Activated T-helper 1 cell treated with anti-CD3 and anti-CD28 coated beads, Interleukin-12 subunit alpha, Interleukin-12 subunit beta, Interleukin-2, Interleukin-4 antibody, amounts not matched to agents 30 ng/mL and 10 ng/mL and 1 ng/mL, durations not matched to agents 14 hours and 24 hours and 36 hours (primary cell): ENCODE measurements at regions not wholly inside any gene's neighbourhood (a gene's known extent, or its start where the extent isn't known, plus 50 kb on each side); places are given as distances from the start of the nearest gene placed in this dataset.

Source experiments
- DNase-seq: peaks from one replicate; pipeline ENCODE4 v3.0.0; 2021; ENCODE audit warnings: low spot score
- H3K27ac Mint-ChIP-seq: one replicate; pipeline ENCODE4 v1.8.0; 2021; ENCODE audit warnings: mild to moderate bottlenecking, mixed read lengths
- H3K27me3 Mint-ChIP-seq: one replicate; pipeline ENCODE4 v1.8.0; 2022; ENCODE audit warnings: mild to moderate bottlenecking, moderate library complexity, mixed read lengths; ENCODE audit not compliant: insufficient read depth
- H3K36me3 Mint-ChIP-seq: one replicate; pipeline ENCODE4 v1.8.0; 2021; ENCODE audit warnings: low read depth, mixed read lengths
- H3K4me1 Mint-ChIP-seq: one replicate; pipeline ENCODE4 v1.8.0; 2021; ENCODE audit warnings: low read depth, mixed read lengths
- H3K4me3 Mint-ChIP-seq: one replicate; pipeline ENCODE4 v1.8.0; 2021; ENCODE audit warnings: mild to moderate bottlenecking, moderate library complexity, mixed read lengths
- H3K9me3 Mint-ChIP-seq: one replicate; pipeline ENCODE4 v1.8.0; 2021; ENCODE audit warnings: mixed read lengths
- intact Hi-C: fragments of 100-400 bp; cut with micrococcal nuclease; formaldehyde crosslinking; loops from one replicate; pipeline ENCODE4 v1.15.1; 2024

- no peaks in the 10 kb centered on the region for H3K4me1 Mint-ChIP-seq
- H3K27ac Mint-ChIP-seq: no peak overlapping the region
- H3K9me3 Mint-ChIP-seq: no peaks in the 10 kb centered on the region
- no peak overlapping the region for H3K4me3 Mint-ChIP-seq
- intact Hi-C loops: no loop called here
- no peaks in the 10 kb centered on the region for H3K36me3 Mint-ChIP-seq
- DNase-seq: no peak
- no peaks in the 10 kb centered on the region for H3K27me3 Mint-ChIP-seq
Measured at GRCh38 chr4:95728145-95728544, 111.7 kb upstream of the PDHA2 start.

- H3K4me1 Mint-ChIP-seq: no peaks in the 10 kb centered on the region
- H3K36me3 Mint-ChIP-seq: no peaks in the 10 kb centered on the region
- no peak overlapping the region for H3K27ac Mint-ChIP-seq
- H3K9me3 Mint-ChIP-seq: peaks cover 3% of the 10 kb centered on the region
- no peak overlapping the region for H3K4me3 Mint-ChIP-seq
- intact Hi-C loops: no loop called here
- no peak for DNase-seq
- no peaks in the 10 kb centered on the region for H3K27me3 Mint-ChIP-seq
Measured at GRCh38 chr4:95715830-95716229, 124.1 kb upstream of the PDHA2 start.

GRCh38 chr4:95714571-95714970 is 125.3 kb upstream of the PDHA2 start:
- peaks cover 3% of the 10 kb centered on the region for H3K9me3 Mint-ChIP-seq
- no peak overlapping the region for H3K27ac Mint-ChIP-seq
- H3K4me3 Mint-ChIP-seq: no peak overlapping the region
- H3K4me1 Mint-ChIP-seq: no peaks in the 10 kb centered on the region
- H3K27me3 Mint-ChIP-seq: no peaks in the 10 kb centered on the region
- H3K36me3 Mint-ChIP-seq: no peaks in the 10 kb centered on the region
- intact Hi-C loops: no loop called here
- no peak for DNase-seq

GRCh38 chr4:95705323-95705722 is 134.6 kb upstream of the PDHA2 start:
- Mint-ChIP-seq H3K27me3 (no peaks in the 10 kb centered on the region), H3K36me3 (no peaks in the 10 kb centered on the region), H3K27ac (no peak overlapping the region), H3K4me1 (no peaks in the 10 kb centered on the region), H3K4me3 (no peak overlapping the region), H3K9me3 (no peaks in the 10 kb centered on the region)
- intact Hi-C loops: no loop called here
- no peak for DNase-seq

- Mint-ChIP-seq H3K27me3 (no peaks in the 10 kb centered on the region), H3K27ac (no peak overlapping the region), H3K36me3 (no peaks in the 10 kb centered on the region), H3K9me3 (no peaks in the 10 kb centered on the region), H3K4me3 (no peak overlapping the region), H3K4me1 (no peaks in the 10 kb centered on the region)
- no peak for DNase-seq
- intact Hi-C loops: no loop called here
Measured at GRCh38 chr4:95701500-95702170, 138.3 kb upstream of the PDHA2 start.

- DNase-seq: no peak
- H3K4me1 Mint-ChIP-seq: no peaks in the 10 kb centered on the region
- H3K27me3 Mint-ChIP-seq: no peaks in the 10 kb centered on the region
- intact Hi-C loops: no loop called here
- H3K9me3 Mint-ChIP-seq: no peaks in the 10 kb centered on the region
- no peaks in the 10 kb centered on the region for H3K36me3 Mint-ChIP-seq
- no peak overlapping the region for H3K27ac Mint-ChIP-seq
- H3K4me3 Mint-ChIP-seq: no peak overlapping the region
Measured at GRCh38 chr4:95694411-95694810, 145.5 kb upstream of the PDHA2 start.

- Mint-ChIP-seq H3K36me3 (no peaks in the 10 kb centered on the region), H3K9me3 (no peaks in the 10 kb centered on the region), H3K4me1 (no peaks in the 10 kb centered on the region), H3K4me3 (no peak overlapping the region), H3K27me3 (no peaks in the 10 kb centered on the region), H3K27ac (no peak overlapping the region)
- intact Hi-C loops: no loop called here
- no peak for DNase-seq
Measured at GRCh38 chr4:95693594-95693993, 144.8 kb upstream of the UNC5C start.

GRCh38 chr4:95676190-95676589 is 127.4 kb upstream of the UNC5C start:
- Mint-ChIP-seq H3K27ac (no peak overlapping the region), H3K4me1 (no peaks in the 10 kb centered on the region), H3K27me3 (no peaks in the 10 kb centered on the region), H3K9me3 (no peaks in the 10 kb centered on the region), H3K36me3 (no peaks in the 10 kb centered on the region), H3K4me3 (no peak overlapping the region)
- no peak for DNase-seq
- intact Hi-C loops: no loop called here

GRCh38 chr4:95675623-95676022 is 126.8 kb upstream of the UNC5C start:
- intact Hi-C loops: no loop called here
- H3K36me3 Mint-ChIP-seq: no peaks in the 10 kb centered on the region
- H3K27ac Mint-ChIP-seq: no peak overlapping the region
- H3K9me3 Mint-ChIP-seq: no peaks in the 10 kb centered on the region
- DNase-seq: no peak
- no peaks in the 10 kb centered on the region for H3K27me3 Mint-ChIP-seq
- H3K4me3 Mint-ChIP-seq: no peak overlapping the region
- H3K4me1 Mint-ChIP-seq: no peaks in the 10 kb centered on the region

- Mint-ChIP-seq H3K9me3 (peaks cover 3% of the 10 kb centered on the region), H3K36me3 (no peaks in the 10 kb centered on the region), H3K4me3 (no peak overlapping the region), H3K27ac (no peak overlapping the region), H3K27me3 (no peaks in the 10 kb centered on the region), H3K4me1 (no peaks in the 10 kb centered on the region)
- no peak for DNase-seq
- intact Hi-C loops: no loop called here
Measured at GRCh38 chr4:95674521-95674981, 125.8 kb upstream of the UNC5C start.

GRCh38 chr4:95672811-95673210 is 124.0 kb upstream of the UNC5C start:
- no peaks in the 10 kb centered on the region for H3K36me3 Mint-ChIP-seq
- H3K4me3 Mint-ChIP-seq: no peak overlapping the region
- intact Hi-C loops: no loop called here
- no peak for DNase-seq
- no peaks in the 10 kb centered on the region for H3K27me3 Mint-ChIP-seq
- H3K9me3 Mint-ChIP-seq: peaks cover 3% of the 10 kb centered on the region
- H3K4me1 Mint-ChIP-seq: no peaks in the 10 kb centered on the region
- H3K27ac Mint-ChIP-seq: no peak overlapping the region

GRCh38 chr4:95660719-95661118 is 111.9 kb upstream of the UNC5C start:
- Mint-ChIP-seq H3K27me3 (no peaks in the 10 kb centered on the region), H3K9me3 (peaks cover 4% of the 10 kb centered on the region), H3K36me3 (no peaks in the 10 kb centered on the region), H3K4me1 (no peaks in the 10 kb centered on the region), H3K4me3 (no peak overlapping the region), H3K27ac (no peak overlapping the region)
- no peak for DNase-seq
- intact Hi-C loops: no loop called here

- Mint-ChIP-seq H3K4me3 (no peak overlapping the region), H3K4me1 (no peaks in the 10 kb centered on the region), H3K27ac (no peak overlapping the region), H3K9me3 (no peaks in the 10 kb centered on the region), H3K36me3 (no peaks in the 10 kb centered on the region), H3K27me3 (no peaks in the 10 kb centered on the region)
- no peak for DNase-seq
- intact Hi-C loops: no loop called here
Measured at GRCh38 chr4:95651891-95652290, 103.1 kb upstream of the UNC5C start.

GRCh38 chr4:95644417-95644816 is 95.6 kb upstream of the UNC5C start:
- H3K4me1 Mint-ChIP-seq: no peaks in the 10 kb centered on the region
- H3K9me3 Mint-ChIP-seq: no peaks in the 10 kb centered on the region
- no peak overlapping the region for H3K4me3 Mint-ChIP-seq
- intact Hi-C loops: no loop called here
- H3K27me3 Mint-ChIP-seq: no peaks in the 10 kb centered on the region
- DNase-seq: no peak
- no peak overlapping the region for H3K27ac Mint-ChIP-seq
- no peaks in the 10 kb centered on the region for H3K36me3 Mint-ChIP-seq
